Keratinocyte (primary cell): ENCODE measurements at regions not wholly inside any gene's neighbourhood (a gene's known extent, or its start where the extent isn't known, plus 50 kb on each side); places are given as distances from the start of the nearest gene placed in this dataset.
A peak's percentile ranks its signal among the peaks of the same experiment; 100 is the strongest.

Experiments
- DNase-seq: peaks from one replicate; pipeline ENCODE4 v3.0.0-alpha.2; 2011; ENCODE audit warnings: low read depth, missing footprints, low spot score
- FAIRE-seq: peaks from 2 replicates; lab custom pipeline; 2011; peaks lifted over from hg19 to GRCh38; lab: Jason Lieb, UNC
- H2AFZ ChIP-seq: 2 replicates; pipeline ENCODE4 v1.6.0; 2012; ENCODE audit warnings: low read length, control low read depth, inconsistent platforms; ENCODE audit not compliant: control insufficient read depth
- H3K27ac ChIP-seq: 2 replicates; pipeline ENCODE4 v1.5.1; 2011; ENCODE audit warnings: low read length; ENCODE audit not compliant: control insufficient read depth, insufficient read depth
- H3K27me3 ChIP-seq: 3 replicates; pipeline ENCODE4 v1.6.0; 2011; ENCODE audit warnings: low read length; ENCODE audit not compliant: control insufficient read depth, insufficient read depth; ENCODE audit errors: extremely low read depth
- H3K36me3 ChIP-seq, 2 experiments: 2 replicates in 1 of 2; 3 replicates in 1 of 2; pipeline ENCODE4 v1.5.1; 2011; ENCODE audit warnings: low read length in 2 of 2, mild to moderate bottlenecking in 1 of 2; ENCODE audit not compliant: control insufficient read depth in 2 of 2, insufficient read depth in 2 of 2; ENCODE audit errors: extremely low read depth in 1 of 2
- H3K4me1 ChIP-seq: 3 replicates; pipeline ENCODE4 v1.5.1; 2011; ENCODE audit warnings: low read length; ENCODE audit not compliant: control insufficient read depth, insufficient read depth; ENCODE audit errors: extremely low read depth
- H3K4me2 ChIP-seq: 3 replicates; pipeline ENCODE4 v1.6.0; 2011; ENCODE audit warnings: low read depth, low read length; ENCODE audit not compliant: control insufficient read depth, insufficient read depth; ENCODE audit errors: extremely low read depth
- H3K4me3 ChIP-seq, 3 experiments: fragments of 200-600 bp in 1 of 3; sonication (generic) in 1 of 3; 2 replicates in 2 of 3; 3 replicates in 1 of 3; pipeline ENCODE4 v1.5.1; 2011 to 2016; ENCODE audit warnings: low read length in 3 of 3, mild to moderate bottlenecking in 3 of 3, control low read depth in 2 of 3, inconsistent platforms in 1 of 3, low read depth in 1 of 3, mixed read lengths in 1 of 3, mixed run types in 1 of 3, moderate library complexity in 1 of 3; ENCODE audit not compliant: control insufficient read depth in 2 of 3, insufficient read depth in 2 of 3; ENCODE audit errors: extremely low read depth in 1 of 3
- H3K79me2 ChIP-seq: 2 replicates; pipeline ENCODE4 v1.6.0; 2012; ENCODE audit warnings: low read length; ENCODE audit not compliant: control insufficient read depth, insufficient read depth
- H3K9ac ChIP-seq: 3 replicates; pipeline ENCODE4 v1.6.0; 2011; ENCODE audit warnings: low read length; ENCODE audit not compliant: control insufficient read depth, insufficient read depth; ENCODE audit errors: extremely low read depth
- H3K9me1 ChIP-seq: 3 replicates; pipeline ENCODE4 v1.6.0; 2011; ENCODE audit warnings: low read length; ENCODE audit not compliant: control insufficient read depth, insufficient read depth; ENCODE audit errors: extremely low read depth
- H3K9me3 ChIP-seq: 2 replicates; pipeline ENCODE4 v1.5.1; 2012; ENCODE audit warnings: low read depth, low read length; ENCODE audit not compliant: control insufficient read depth
- H4K20me1 ChIP-seq: 3 replicates; pipeline ENCODE4 v1.6.0; 2011; ENCODE audit warnings: low read length; ENCODE audit not compliant: control insufficient read depth, insufficient read depth; ENCODE audit errors: extremely low read depth
- CTCF ChIP-seq, 3 experiments: IDR thresholded peaks in 1 of 3; conservative IDR thresholded peaks in 1 of 3; optimal IDR thresholded peaks in 1 of 3; 2 replicates in 2 of 3; 3 replicates in 1 of 3; pipeline versions ENCODE3 to v1.5.1; 2011; ENCODE audit warnings: low read length in 3 of 3, mild to moderate bottlenecking in 3 of 3, moderate library complexity in 2 of 3, control low read depth in 1 of 3, inconsistent platforms in 1 of 3; ENCODE audit not compliant: insufficient read depth in 2 of 3; ENCODE audit errors: extremely low read depth in 1 of 3
- EZH2 ChIP-seq: IDR thresholded peaks from one replicate; pipeline ENCODE4 v1.6.1; 2012; ENCODE audit warnings: inconsistent platforms, mild to moderate bottlenecking, low read length, moderate library complexity
- dilution Hi-C: fragments of 300-500 bp; cut with MboI; formaldehyde crosslinking; loops from one replicate; pipeline ENCODE4 v1.7.0; 2020; ENCODE audit warnings: low sequenced_read_pairs; ENCODE audit not compliant: extremely low pct_ligation_motif_present

GRCh38 chr5:13227513-13227912 is 717.0 kb downstream of the DNAH5 start:
- Histone ChIP-seq H3K9me1 (no peaks in the 10 kb centered on the region), H4K20me1 (no peaks in the 10 kb centered on the region), H3K9me3 (no peaks in the 10 kb centered on the region), H3K27me3 (no peaks in the 10 kb centered on the region), H3K27ac (no peak overlapping the region), H2AFZ (no peak overlapping the region), H3K36me3 (no peaks in the 10 kb centered on the region), H3K4me1 (no peaks in the 10 kb centered on the region), H3K4me2 (no peak overlapping the region), H3K9ac (no peak overlapping the region), H3K79me2 (no peaks in the 10 kb centered on the region), H3K4me3 (no peak overlapping the region)
- TF ChIP-seq CTCF (optimal IDR thresholded peaks at IDR 0.05 in 1 of 3, IDR thresholded peaks at IDR 0.05 in 1 of 3, conservative IDR thresholded peaks at IDR 0.05 in 1 of 3; ENCODE audit: extremely low read depth in 1 of 3, insufficient read depth in 2 of 3, low read length in 3 of 3) (no peak), EZH2 (no peak)
- dilution Hi-C loops: no loop called here
- DNase-seq (no peak), FAIRE-seq (no peak)

- no peak for FAIRE-seq
Observed at GRCh38 chr5:13218518-13218917, 726.0 kb downstream of the DNAH5 start.

More at GRCh38 chr5:13218518-13218917, 726.0 kb downstream of the DNAH5 start:
- dilution Hi-C loops: no loop called here
- Histone ChIP-seq H3K9me1 (no peaks in the 10 kb centered on the region), H3K4me2 (no peak overlapping the region), H3K9ac (no peak overlapping the region), H2AFZ (no peak overlapping the region), H3K79me2 (no peaks in the 10 kb centered on the region), H3K27me3 (no peaks in the 10 kb centered on the region), H3K4me1 (no peaks in the 10 kb centered on the region), H3K36me3 (no peaks in the 10 kb centered on the region), H4K20me1 (no peaks in the 10 kb centered on the region), H3K9me3 (no peaks in the 10 kb centered on the region), H3K4me3 (no peak overlapping the region), H3K27ac (no peak overlapping the region)
- no peak for DNase-seq
- TF ChIP-seq CTCF (optimal IDR thresholded peaks at IDR 0.05 in 1 of 3, IDR thresholded peaks at IDR 0.05 in 1 of 3, conservative IDR thresholded peaks at IDR 0.05 in 1 of 3; ENCODE audit: extremely low read depth in 1 of 3, insufficient read depth in 2 of 3, low read length in 3 of 3) (peak in 2 of 3 experiments; percentile 36 to 52), EZH2 (no peak)
